GM23338 (cell line): ENCODE measurements at regions not wholly inside any gene's neighbourhood (a gene's known extent, or its start where the extent isn't known, plus 50 kb on each side); places are given as distances from the start of the nearest gene placed in this dataset.

Experiments used
- ATAC-seq: fragments of 200-7000 bp; cut with Tn5 transposase; 3 replicates; pipeline ENCODE4 v1.9.1; 2020
- DNase-seq: peaks from one replicate; pipeline ENCODE4 v3.0.0-alpha.2; 2015; ENCODE audit warnings: low spot score
- H2AFZ ChIP-seq: fragments of 200-600 bp; sonication (generic); 2 replicates; pipeline ENCODE4 v1.8.0; 2016; ENCODE audit warnings: antibody characterized with exemption, mild to moderate bottlenecking, moderate library complexity
- H3F3A ChIP-seq: fragments of 200-600 bp; sonication (generic); replicated peaks from 2 replicates; pipeline ENCODE4 v1.8.0; 2017; ENCODE audit warnings: antibody characterized with exemption, mixed run types, low read depth
- H3K27ac ChIP-seq: fragments of 200-600 bp; sonication (generic); 2 replicates; pipeline ENCODE4 v1.6.1; 2016; ENCODE audit warnings: low read depth
- H3K27me3 ChIP-seq: fragments of 200-600 bp; sonication (generic); 2 replicates; pipeline ENCODE4 v1.8.0; 2016; ENCODE audit warnings: mild to moderate bottlenecking, mixed run types, moderate library complexity; ENCODE audit not compliant: insufficient read depth
- H3K36me3 ChIP-seq: fragments of 200-600 bp; sonication (generic); 2 replicates; pipeline ENCODE4 v1.8.0; 2016; ENCODE audit warnings: mild to moderate bottlenecking; ENCODE audit not compliant: insufficient read depth
- H3K4me1 ChIP-seq: fragments of 200-600 bp; sonication (generic); 2 replicates; pipeline ENCODE4 v1.8.0; 2016; ENCODE audit warnings: mild to moderate bottlenecking, moderate library complexity; ENCODE audit not compliant: insufficient read depth
- H3K4me2 ChIP-seq: fragments of 200-600 bp; sonication (generic); 2 replicates; pipeline ENCODE4 v1.7.1; 2017; ENCODE audit warnings: mixed run types
- H3K4me3 ChIP-seq: fragments of 200-600 bp; sonication (generic); 2 replicates; pipeline ENCODE4 v1.6.1; 2016; ENCODE audit warnings: mixed run types
- H3K79me2 ChIP-seq: fragments of 200-600 bp; sonication (generic); replicated peaks from 2 replicates; pipeline ENCODE4 v1.8.0; 2017; ENCODE audit warnings: mild to moderate bottlenecking; ENCODE audit not compliant: insufficient read depth
- H3K9me2 ChIP-seq: fragments of 200-600 bp; sonication (generic); 2 replicates; pipeline ENCODE4 v1.8.0; 2017; ENCODE audit not compliant: insufficient read depth
- H4K20me1 ChIP-seq: fragments of 200-600 bp; sonication (generic); replicated peaks from 2 replicates; pipeline ENCODE4 v1.8.0; 2017; ENCODE audit warnings: mild to moderate bottlenecking; ENCODE audit not compliant: insufficient read depth
- H3K27ac Mint-ChIP-seq: 2 replicates; pipeline ENCODE4 v1.8.0; 2020; ENCODE audit warnings: inconsistent platforms, mild to moderate bottlenecking, moderate library complexity, mixed read lengths
- H3K27me3 Mint-ChIP-seq: 3 replicates; pipeline ENCODE4 v1.8.0; 2022; ENCODE audit warnings: low read depth, mild to moderate bottlenecking, moderate library complexity, mixed read lengths, inconsistent platforms; ENCODE audit not compliant: insufficient read depth, poor library complexity
- H3K36me3 Mint-ChIP-seq: 3 replicates; pipeline ENCODE4 v1.8.0; 2021; ENCODE audit warnings: low read depth, mild to moderate bottlenecking, inconsistent platforms, moderate library complexity, mixed read lengths
- H3K4me1 Mint-ChIP-seq: 3 replicates; pipeline ENCODE4 v1.8.0; 2020; ENCODE audit warnings: mild to moderate bottlenecking, inconsistent platforms, mixed read lengths
- H3K4me3 Mint-ChIP-seq: 3 replicates; pipeline ENCODE4 v1.8.0; 2021; ENCODE audit warnings: moderate library complexity, mild to moderate bottlenecking, inconsistent platforms, mixed read lengths
- H3K9me3 Mint-ChIP-seq: 3 replicates; pipeline ENCODE4 v1.8.0; 2020; ENCODE audit warnings: moderate library complexity, mild to moderate bottlenecking, inconsistent platforms, mixed read lengths
- CREB1 ChIP-seq: fragments of 250-450 bp; sonication (Bioruptor Pico); IDR thresholded peaks from 2 replicates; pipeline ENCODE4 v1.5.0; 2020; ENCODE audit warnings: low read depth, mild to moderate bottlenecking, moderate library complexity
- CTCF ChIP-seq, 2 experiments: fragments of 200-600 bp in 1 of 2; sonication (generic) in 1 of 2; conservative IDR thresholded peaks; 2 replicates each; pipeline versions ENCODE4 v1.5.1 to v1.6.1; 2016 to 2017; ENCODE audit warnings: antibody characterized with exemption in 2 of 2, low read depth in 2 of 2, mild to moderate bottlenecking in 2 of 2, moderate library complexity in 1 of 2
- ETS1 ChIP-seq: IDR thresholded peaks from 2 replicates; pipeline ENCODE4 v1.6.1; 2016; ENCODE audit warnings: antibody characterized with exemption
- EZH2 ChIP-seq: fragments of 200-600 bp; sonication (generic); IDR thresholded peaks from one replicate; pipeline ENCODE4 v1.8.0; 2017; ENCODE audit warnings: antibody characterized with exemption, mild to moderate bottlenecking, low read depth; ENCODE audit not compliant: unreplicated experiment
- EZH2phosphoT487 ChIP-seq: fragments of 200-600 bp; sonication (generic); IDR thresholded peaks from one replicate; pipeline ENCODE4 v1.8.1; 2018; ENCODE audit warnings: antibody characterized with exemption; ENCODE audit not compliant: unreplicated experiment
- JUNB ChIP-seq: IDR thresholded peaks from one replicate; pipeline ENCODE4 v1.6.1; 2016; ENCODE audit warnings: antibody characterized with exemption; ENCODE audit not compliant: unreplicated experiment
- NANOG ChIP-seq: IDR thresholded peaks from 2 replicates; pipeline ENCODE4 v1.6.1; 2016; ENCODE audit warnings: antibody characterized with exemption, borderline replicate concordance
- POLR2AphosphoS5 ChIP-seq: IDR thresholded peaks from 2 replicates; pipeline ENCODE4 v1.6.1; 2016; ENCODE audit warnings: antibody characterized with exemption, low read depth
- STAT1 ChIP-seq: IDR thresholded peaks from one replicate; pipeline ENCODE4 v1.6.1; 2016; ENCODE audit warnings: antibody characterized with exemption; ENCODE audit not compliant: unreplicated experiment
- ZNF114 ChIP-seq: fragments of 250-450 bp; sonication (Bioruptor Pico); IDR thresholded peaks from 2 replicates; pipeline ENCODE4 v1.5.0; 2020; ENCODE audit warnings: mild to moderate bottlenecking, moderate library complexity
- ZNF331 ChIP-seq: fragments of 250-450 bp; sonication (Bioruptor Pico); IDR thresholded peaks from 2 replicates; pipeline ENCODE4 v1.5.0; 2020; ENCODE audit warnings: low read depth, mild to moderate bottlenecking, moderate library complexity
- TF ChIP-seq, protein P1 (sequence below): fragments of 250-450 bp; sonication (Bioruptor Pico); IDR thresholded peaks from 2 replicates; pipeline ENCODE4 v1.5.0; 2020; ENCODE audit warnings: mild to moderate bottlenecking, moderate library complexity

- TF ChIP-seq CTCF (conservative IDR thresholded peaks at IDR 0.05; ENCODE audit: low read depth in 2 of 2), result no peak
- no peak for TF ChIP-seq CREB1
- no peak for TF ChIP-seq POLR2AphosphoS5
- no peak for TF ChIP-seq NANOG
Observed at GRCh38 chr18:6525604-6526003, 110.9 kb upstream of the L3MBTL4 start (continued).

DNA sequence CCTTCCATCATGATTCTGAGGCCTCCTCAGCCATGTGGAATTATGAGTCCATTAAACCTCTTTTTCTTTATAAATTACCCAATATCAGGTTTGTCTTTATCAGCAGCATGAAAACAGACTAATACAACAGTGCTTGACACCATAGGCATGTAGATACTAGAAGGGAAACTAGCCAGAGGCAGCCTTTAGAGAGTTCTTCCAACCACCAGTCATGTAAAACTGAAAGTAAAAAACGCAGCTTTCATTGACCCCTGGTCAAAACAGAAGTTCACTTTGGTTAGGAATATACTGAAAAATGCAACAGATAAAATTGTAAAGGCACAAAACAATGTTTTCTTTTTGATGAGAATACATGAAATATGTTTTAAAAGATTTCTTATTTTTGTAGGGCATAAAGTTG lies 122.8 kb upstream of the L3MBTL4 start:
- Histone ChIP-seq H3F3A (0 out of 2 replicates have a peak, but pooled peaks cover 5% of the 10 kb centered on the region), H3K4me3 (no peak overlapping the region), H4K20me1 (no peaks in the 10 kb centered on the region), H3K27ac (no peak overlapping the region), H3K36me3 (no peaks in the 10 kb centered on the region), H3K27me3 (no peaks in the 10 kb centered on the region), H3K4me2 (no peak overlapping the region), H3K4me1 (no peaks in the 10 kb centered on the region), H3K79me2 (no peaks in the 10 kb centered on the region), H3K9me2 (0 out of 2 replicates have a peak, but pooled peaks cover 7% of the 10 kb centered on the region), H2AFZ (no peak overlapping the region)
- DNase-seq, result no peak
- no peak for ATAC-seq
- peaks cover 6% of the 10 kb centered on the region for H3K27me3 Mint-ChIP-seq
- H3K4me1 Mint-ChIP-seq, result no peaks in the 10 kb centered on the region
- peaks cover 26% of the 10 kb centered on the region for H3K36me3 Mint-ChIP-seq
- peaks cover 26% of the 10 kb centered on the region for H3K9me3 Mint-ChIP-seq
- H3K4me3 Mint-ChIP-seq, result no peak overlapping the region
- H3K27ac Mint-ChIP-seq, result no peak overlapping the region
- TF ChIP-seq, protein P1, sequence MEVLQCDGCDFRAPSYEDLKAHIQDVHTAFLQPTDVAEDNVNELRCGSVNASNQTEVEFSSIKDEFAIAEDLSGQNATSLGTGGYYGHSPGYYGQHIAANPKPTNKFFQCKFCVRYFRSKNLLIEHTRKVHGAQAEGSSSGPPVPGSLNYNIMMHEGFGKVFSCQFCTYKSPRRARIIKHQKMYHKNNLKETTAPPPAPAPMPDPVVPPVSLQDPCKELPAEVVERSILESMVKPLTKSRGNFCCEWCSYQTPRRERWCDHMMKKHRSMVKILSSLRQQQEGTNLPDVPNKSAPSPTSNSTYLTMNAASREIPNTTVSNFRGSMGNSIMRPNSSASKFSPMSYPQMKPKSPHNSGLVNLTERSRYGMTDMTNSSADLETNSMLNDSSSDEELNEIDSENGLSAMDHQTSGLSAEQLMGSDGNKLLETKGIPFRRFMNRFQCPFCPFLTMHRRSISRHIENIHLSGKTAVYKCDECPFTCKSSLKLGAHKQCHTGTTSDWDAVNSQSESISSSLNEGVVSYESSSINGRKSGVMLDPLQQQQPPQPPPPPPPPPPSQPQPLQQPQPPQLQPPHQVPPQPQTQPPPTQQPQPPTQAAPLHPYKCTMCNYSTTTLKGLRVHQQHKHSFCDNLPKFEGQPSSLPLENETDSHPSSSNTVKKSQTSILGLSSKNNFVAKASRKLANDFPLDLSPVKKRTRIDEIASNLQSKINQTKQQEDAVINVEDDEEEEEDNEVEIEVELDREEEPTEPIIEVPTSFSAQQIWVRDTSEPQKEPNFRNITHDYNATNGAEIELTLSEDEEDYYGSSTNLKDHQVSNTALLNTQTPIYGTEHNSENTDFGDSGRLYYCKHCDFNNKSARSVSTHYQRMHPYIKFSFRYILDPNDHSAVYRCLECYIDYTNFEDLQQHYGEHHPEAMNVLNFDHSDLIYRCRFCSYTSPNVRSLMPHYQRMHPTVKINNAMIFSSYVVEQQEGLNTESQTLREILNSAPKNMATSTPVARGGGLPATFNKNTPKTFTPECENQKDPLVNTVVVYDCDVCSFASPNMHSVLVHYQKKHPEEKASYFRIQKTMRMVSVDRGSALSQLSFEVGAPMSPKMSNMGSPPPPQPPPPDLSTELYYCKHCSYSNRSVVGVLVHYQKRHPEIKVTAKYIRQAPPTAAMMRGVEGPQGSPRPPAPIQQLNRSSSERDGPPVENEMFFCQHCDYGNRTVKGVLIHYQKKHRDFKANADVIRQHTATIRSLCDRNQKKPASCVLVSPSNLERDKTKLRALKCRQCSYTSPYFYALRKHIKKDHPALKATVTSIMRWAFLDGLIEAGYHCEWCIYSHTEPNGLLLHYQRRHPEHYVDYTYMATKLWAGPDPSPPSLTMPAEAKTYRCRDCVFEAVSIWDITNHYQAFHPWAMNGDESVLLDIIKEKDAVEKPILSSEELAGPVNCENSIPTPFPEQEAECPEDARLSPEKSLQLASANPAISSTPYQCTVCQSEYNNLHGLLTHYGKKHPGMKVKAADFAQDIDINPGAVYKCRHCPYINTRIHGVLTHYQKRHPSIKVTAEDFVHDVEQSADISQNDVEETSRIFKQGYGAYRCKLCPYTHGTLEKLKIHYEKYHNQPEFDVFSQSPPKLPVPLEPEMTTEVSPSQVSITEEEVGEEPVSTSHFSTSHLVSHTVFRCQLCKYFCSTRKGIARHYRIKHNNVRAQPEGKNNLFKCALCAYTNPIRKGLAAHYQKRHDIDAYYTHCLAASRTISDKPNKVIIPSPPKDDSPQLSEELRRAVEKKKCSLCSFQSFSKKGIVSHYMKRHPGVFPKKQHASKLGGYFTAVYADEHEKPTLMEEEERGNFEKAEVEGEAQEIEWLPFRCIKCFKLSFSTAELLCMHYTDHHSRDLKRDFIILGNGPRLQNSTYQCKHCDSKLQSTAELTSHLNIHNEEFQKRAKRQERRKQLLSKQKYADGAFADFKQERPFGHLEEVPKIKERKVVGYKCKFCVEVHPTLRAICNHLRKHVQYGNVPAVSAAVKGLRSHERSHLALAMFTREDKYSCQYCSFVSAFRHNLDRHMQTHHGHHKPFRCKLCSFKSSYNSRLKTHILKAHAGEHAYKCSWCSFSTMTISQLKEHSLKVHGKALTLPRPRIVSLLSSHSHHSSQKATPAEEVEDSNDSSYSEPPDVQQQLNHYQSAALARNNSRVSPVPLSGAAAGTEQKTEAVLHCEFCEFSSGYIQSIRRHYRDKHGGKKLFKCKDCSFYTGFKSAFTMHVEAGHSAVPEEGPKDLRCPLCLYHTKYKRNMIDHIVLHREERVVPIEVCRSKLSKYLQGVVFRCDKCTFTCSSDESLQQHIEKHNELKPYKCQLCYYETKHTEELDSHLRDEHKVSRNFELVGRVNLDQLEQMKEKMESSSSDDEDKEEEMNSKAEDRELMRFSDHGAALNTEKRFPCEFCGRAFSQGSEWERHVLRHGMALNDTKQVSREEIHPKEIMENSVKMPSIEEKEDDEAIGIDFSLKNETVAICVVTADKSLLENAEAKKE (CRISPR knock-in tag), result no peak
- TF ChIP-seq CREB1, result no peak
- TF ChIP-seq ZNF331, result no peak
- no peak for TF ChIP-seq STAT1
- no peak for TF ChIP-seq NANOG
- TF ChIP-seq JUNB, result no peak
- no peak for TF ChIP-seq ZNF114 (CRISPR knock-in tag)
- TF ChIP-seq EZH2, result no peak
- TF ChIP-seq ETS1, result no peak
- TF ChIP-seq CTCF (conservative IDR thresholded peaks at IDR 0.05; ENCODE audit: low read depth in 2 of 2), result no peak
- no peak for TF ChIP-seq EZH2phosphoT487
